ENCODE measurements at regions not wholly inside any gene's neighbourhood (a gene's known extent, or its start where the extent isn't known, plus 50 kb on each side); places are given as distances from the start of the nearest gene placed in this dataset.

- DNase-seq: no peak
Measured at GRCh38 chr21:21730512-21730911, 732.3 kb downstream of the NCAM2 start.

- no peak for DNase-seq
Measured at GRCh38 chr21:21731626-21732025, 733.4 kb downstream of the NCAM2 start.

GRCh38 chr21:21734088-21734487 is 735.9 kb downstream of the NCAM2 start:
- no peak for DNase-seq

GRCh38 chr21:21737186-21737585 is 739.0 kb downstream of the NCAM2 start:
- no peak for DNase-seq

- no peak for DNase-seq
Measured at GRCh38 chr21:21740207-21740606, 742.0 kb downstream of the NCAM2 start.

GRCh38 chr21:21750124-21750825 is 752.1 kb downstream of the NCAM2 start:
- no peak for DNase-seq

GRCh38 chr21:21751286-21751685 is 753.1 kb downstream of the NCAM2 start:
- DNase-seq: no peak

GRCh38 chr21:21762855-21763254 is 764.6 kb downstream of the NCAM2 start:
- no peak for DNase-seq

- no peak for DNase-seq
Measured at GRCh38 chr21:21764281-21764680, 766.1 kb downstream of the NCAM2 start.

- DNase-seq: no peak
Measured at GRCh38 chr21:21767276-21767675, 769.1 kb downstream of the NCAM2 start.

GRCh38 chr21:21788591-21788990 is 790.4 kb downstream of the NCAM2 start:
- no peak for DNase-seq

- DNase-seq: no peak
Measured at GRCh38 chr21:21801921-21802320, 803.7 kb downstream of the NCAM2 start.

- DNase-seq: no peak
Measured at GRCh38 chr21:21806711-21807597, 808.7 kb downstream of the NCAM2 start.

GRCh38 chr21:21807598-21807903 is 809.3 kb downstream of the NCAM2 start:
- DNase-seq: no peak

- DNase-seq: no peak
Measured at GRCh38 chr21:21813289-21813688, 815.1 kb downstream of the NCAM2 start.

- no peak for DNase-seq
Measured at GRCh38 chr21:21813934-21814333, 815.7 kb downstream of the NCAM2 start.

- DNase-seq: no peak
Measured at GRCh38 chr21:21816778-21817177, 818.6 kb downstream of the NCAM2 start.

GRCh38 chr21:21818898-21819297 is 820.7 kb downstream of the NCAM2 start:
- DNase-seq: no peak

GRCh38 chr21:21828130-21828529 is 829.9 kb downstream of the NCAM2 start:
- no peak for DNase-seq

- no peak for DNase-seq
Measured at GRCh38 chr21:21831036-21831435, 832.8 kb downstream of the NCAM2 start.

GRCh38 chr21:21845901-21846300 is 847.7 kb downstream of the NCAM2 start:
- DNase-seq: no peak

- no peak for DNase-seq
Measured at GRCh38 chr21:21851205-21851604, 853.0 kb downstream of the NCAM2 start.

GRCh38 chr21:21851657-21852056 is 853.4 kb downstream of the NCAM2 start:
- DNase-seq: no peak

GRCh38 chr21:21858502-21859334 is 860.5 kb downstream of the NCAM2 start:
- DNase-seq: no peak

All from DMS53 (cell line).